ENCODE measurements at regions not wholly inside any gene's neighbourhood (a gene's known extent, or its start where the extent isn't known, plus 50 kb on each side); places are given as distances from the start of the nearest gene placed in this dataset.
A peak's percentile ranks its signal among the peaks of the same experiment; 100 is the strongest.
"Not testable (repeated sequence)": the region's sequence is repeated elsewhere in the genome, so short reads cannot be mapped to it uniquely, and the experiment has no call there.

- DNase-seq = no peak
- Histone ChIP-seq H4K20me1 (ENCODE audit: insufficient read depth) (no peaks in the 10 kb centered on the region), H3K9me3 (no peaks in the 10 kb centered on the region), H3K4me3 (ENCODE audit: low read depth in 2 of 2, low read length in 1 of 2) (no peak overlapping the region), H3K4me1 (ENCODE audit: control insufficient read depth in 1 of 2, insufficient read depth in 2 of 2, low read depth in 1 of 2, low read length in 1 of 2) (peaks cover 0 to 21% of the 10 kb centered on the region in 2 experiments; a peak in 2 of 4 replicates), H3K79me2 (ENCODE audit: insufficient read depth) (no peaks in the 10 kb centered on the region), H3K9ac (no peak overlapping the region), H3F3A (replicated peaks; ENCODE audit: insufficient read depth) (no peaks in the 10 kb centered on the region), H2AFZ (ENCODE audit: low read depth) (no peak overlapping the region), H3K9me2 (no peaks in the 10 kb centered on the region), H3K27me3 (ENCODE audit: insufficient read depth) (no peaks in the 10 kb centered on the region), H3K27ac (ENCODE audit: low read depth in 2 of 2, low read length in 1 of 2) (peak overlapping the region in 1 of 2 experiments; percentile 23; a peak in 2 of 4 replicates), H3K4me2 (no peak overlapping the region), H3K36me3 (replicated peaks in 1 of 2; ENCODE audit: control insufficient read depth in 1 of 2, insufficient read depth in 2 of 2, low read length in 1 of 2) (no peaks in the 10 kb centered on the region)
- ChIA-PET CTCF (interaction anchor here (0.5 to 1.2 kb wide), 3 partner anchors 12 to 433 kb away, joined by 3 read pairs; no protein-coding TSS in a partner anchor), POLR2A (no interaction called here)
- WGBS (ENCODE audit: low lambda C conversion rate) = 52% methylated on average over 3 of the region's 3 CpGs
- TF ChIP-seq TAF1 (IDR thresholded peaks at IDR 0.05; ENCODE audit: borderline replicate concordance, low read depth, low read length) (no peak), GABPA (IDR thresholded peaks at IDR 0.05; ENCODE audit: low read depth) (no peak), RCOR1 (IDR thresholded peaks at IDR 0.05; ENCODE audit: low read length) (no peak), FOXJ3 (CRISPR knock-in tag; IDR thresholded peaks at IDR 0.05) (no peak), IRF3 (IDR thresholded peaks at IDR 0.05; ENCODE audit: low read depth, low read length) (no peak), POLR2AphosphoS5 (IDR thresholded peaks at IDR 0.05; ENCODE audit: low read depth, low read length) (no peak), EZH2phosphoT487 (IDR thresholded peaks at IDR 0.05; ENCODE audit: borderline replicate concordance, low read depth) (no peak), RFX5 (IDR thresholded peaks at IDR 0.05; ENCODE audit: low read length) (no peak), TCF12 (IDR thresholded peaks at IDR 0.05) (no peak), SMC3 (IDR thresholded peaks at IDR 0.05; ENCODE audit: low read depth, low read length) (no peak), MEF2A (IDR thresholded peaks at IDR 0.05; ENCODE audit: borderline replicate concordance, low read depth) (no peak), NRF1 (IDR thresholded peaks at IDR 0.05; ENCODE audit: low read depth, low read length) (no peak), CTCF (IDR thresholded peaks at IDR 0.05) (no peak)
Measured at GRCh38 chr5:124104344-124104743, 592.4 kb downstream of the CSNK1G3 start.

- peaks cover 0 to 15% of the 10 kb centered on the region in 2 experiments; a peak in 2 of 4 replicates for H3K4me1 ChIP-seq (ENCODE audit: control insufficient read depth in 1 of 2, insufficient read depth in 2 of 2, low read depth in 1 of 2, low read length in 1 of 2)
- no peak overlapping the region for H3K4me3 ChIP-seq (ENCODE audit: low read depth in 2 of 2, low read length in 1 of 2)
- no peak overlapping the region for H3K9ac ChIP-seq
- no peak overlapping the region for H2AFZ ChIP-seq (ENCODE audit: low read depth)
- ChIA-PET POLR2A (no interaction called here), CTCF (interaction anchor here (0.6 to 1.2 kb wide), 3 partner anchors 11 to 1547 kb away, joined by 3 read pairs; no protein-coding TSS in a partner anchor)
- no peaks in the 10 kb centered on the region for H3K27me3 ChIP-seq (ENCODE audit: insufficient read depth)
- H4K20me1 ChIP-seq (ENCODE audit: insufficient read depth) = no peaks in the 10 kb centered on the region
- H3K36me3 ChIP-seq (replicated peaks in 1 of 2; ENCODE audit: control insufficient read depth in 1 of 2, insufficient read depth in 2 of 2, low read length in 1 of 2) = no peaks in the 10 kb centered on the region
- TF ChIP-seq IRF3 (IDR thresholded peaks at IDR 0.05; ENCODE audit: low read depth, low read length) = no peak
- TF ChIP-seq USF1 (IDR thresholded peaks at IDR 0.05; ENCODE audit: borderline replicate concordance, low read depth) = no peak
- H3F3A ChIP-seq (replicated peaks; ENCODE audit: insufficient read depth) = no peaks in the 10 kb centered on the region
- no peaks in the 10 kb centered on the region for H3K9me2 ChIP-seq
- no peak overlapping the region for H3K4me2 ChIP-seq
- no peaks in the 10 kb centered on the region for H3K9me3 ChIP-seq
- H3K27ac ChIP-seq (ENCODE audit: low read depth in 2 of 2, low read length in 1 of 2) = no peak overlapping the region
- H3K79me2 ChIP-seq (ENCODE audit: insufficient read depth) = no peaks in the 10 kb centered on the region
- WGBS (ENCODE audit: low lambda C conversion rate) = 4% methylated on average over 1 of the region's 1 CpG
- no peak for DNase-seq
Measured at GRCh38 chr5:124103671-124104070, 591.7 kb downstream of the CSNK1G3 start.

- H3F3A ChIP-seq (replicated peaks; ENCODE audit: insufficient read depth); H3K4me2 ChIP-seq; H2AFZ ChIP-seq (ENCODE audit: low read depth); H3K4me3 ChIP-seq (ENCODE audit: low read depth in 2 of 2, low read length in 1 of 2); H3K27me3 ChIP-seq (ENCODE audit: insufficient read depth); H3K79me2 ChIP-seq (ENCODE audit: insufficient read depth); H3K9me3 ChIP-seq; H3K9ac ChIP-seq; H3K36me3 ChIP-seq (replicated peaks in 1 of 2; ENCODE audit: control insufficient read depth in 1 of 2, insufficient read depth in 2 of 2, low read length in 1 of 2); DNase-seq; POLR2A ChIA-PET; H3K27ac ChIP-seq (ENCODE audit: low read depth in 2 of 2, low read length in 1 of 2); H3K9me2 ChIP-seq; H4K20me1 ChIP-seq (ENCODE audit: insufficient read depth): not testable (repeated sequence)
- peaks cover 0 to 12% of the 10 kb centered on the region in 2 experiments; a peak in 2 of 4 replicates for H3K4me1 ChIP-seq (ENCODE audit: control insufficient read depth in 1 of 2, insufficient read depth in 2 of 2, low read depth in 1 of 2, low read length in 1 of 2)
- WGBS (ENCODE audit: low lambda C conversion rate) = 90% methylated on average over 5 of the region's 5 CpGs
- CTCF ChIA-PET = interaction anchor here (0.6 to 1.2 kb wide), 2 partner anchors 18 to 1547 kb away, joined by 3 read pairs; no protein-coding TSS in a partner anchor
Measured at GRCh38 chr5:124103056-124103455, 591.1 kb downstream of the CSNK1G3 start.

Measured in SK-N-SH (cell line).